ENCODE measurements at regions not wholly inside any gene's neighbourhood (a gene's known extent, or its start where the extent isn't known, plus 50 kb on each side); places are given as distances from the start of the nearest gene placed in this dataset.

DNA sequence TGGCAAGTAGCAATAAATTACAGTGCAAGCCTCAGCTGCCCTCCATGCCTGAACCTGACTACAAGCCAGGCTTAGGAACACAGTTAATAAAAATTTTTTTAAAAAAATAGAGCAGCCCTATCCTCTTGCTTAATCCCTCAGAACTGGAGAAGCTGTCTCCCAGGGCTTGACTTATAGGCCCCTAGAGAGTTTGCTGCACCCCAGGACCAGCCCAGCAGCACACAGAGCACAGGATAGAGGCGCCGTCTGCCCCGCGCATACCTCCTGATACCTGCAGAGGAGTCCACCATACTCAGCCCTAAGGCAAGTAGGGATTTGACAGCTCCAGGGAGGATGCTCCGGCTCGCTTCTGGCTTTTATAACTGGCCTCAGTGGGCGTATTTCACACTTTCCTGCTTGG lies 548.6 kb upstream of the RAB6C start:
- DNase-seq (ENCODE audit: low spot score) = no peak
- intact Hi-C loops (cut with DNase I) = no loop called here

DNA sequence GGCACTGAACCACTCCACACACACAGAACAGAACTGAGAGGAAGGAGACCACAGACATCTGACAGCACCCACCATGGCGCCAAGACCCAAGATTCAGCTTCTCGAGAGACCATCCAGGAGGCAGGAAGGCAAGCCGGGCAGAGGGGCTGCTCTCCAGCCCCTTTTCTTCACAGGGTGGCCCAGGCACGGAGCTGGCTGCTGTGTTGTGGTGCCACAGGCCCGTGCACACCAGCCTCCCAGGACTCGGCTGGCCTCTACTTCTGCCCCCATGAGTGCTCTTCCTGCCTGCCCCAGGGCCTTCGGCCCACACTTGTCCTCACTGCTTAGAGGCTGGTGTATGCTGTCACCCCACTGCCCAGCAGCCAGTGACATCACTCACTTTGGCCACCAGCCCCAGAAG lies 547.6 kb upstream of the RAB6C start:
- DNase-seq (ENCODE audit: low spot score) = no peak
- intact Hi-C loops (cut with DNase I) = no loop called here

DNA sequence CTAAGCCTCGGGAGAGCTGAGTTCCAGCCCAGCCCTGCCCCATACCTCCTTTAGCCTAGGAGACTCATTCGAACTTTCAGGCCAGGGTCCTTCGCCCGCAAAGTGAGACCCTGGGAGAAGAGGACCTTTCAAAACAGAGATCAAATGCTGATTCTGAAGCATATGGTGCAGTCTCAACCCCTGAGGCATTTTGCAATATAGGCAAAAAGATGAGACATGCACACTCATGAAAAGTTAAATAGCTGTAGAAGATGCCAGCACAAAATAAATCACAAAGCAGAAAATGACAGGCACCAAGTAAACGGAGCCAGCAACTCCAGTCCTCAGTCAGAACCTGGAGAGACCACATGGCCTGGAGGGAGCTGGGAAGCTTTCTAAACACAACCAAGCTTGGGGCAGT lies 542.7 kb upstream of the RAB6C start:
- intact Hi-C loops (cut with DNase I) = no loop called here
- DNase-seq (ENCODE audit: low spot score) = no peak

DNA sequence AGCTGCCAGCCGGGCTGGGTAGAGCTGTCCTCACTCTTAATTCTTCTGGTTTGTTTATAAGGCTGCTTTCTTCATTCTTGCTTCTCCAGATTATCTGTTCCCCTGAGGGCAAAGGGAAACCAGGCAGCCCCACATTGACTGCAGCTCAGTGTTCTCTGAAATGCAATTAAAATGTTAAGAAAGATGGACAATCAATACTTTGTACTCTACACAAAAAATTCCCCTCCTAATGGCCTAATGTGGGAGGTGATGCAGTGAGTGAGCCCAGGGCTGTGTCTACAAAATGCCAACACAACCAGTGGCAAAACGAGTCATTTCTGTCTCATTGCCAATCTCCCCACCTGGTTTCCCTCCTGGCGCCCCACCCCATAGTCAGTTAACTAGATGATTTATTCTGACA lies 541.7 kb upstream of the RAB6C start:
- no peak for DNase-seq (ENCODE audit: low spot score)
- intact Hi-C loops (cut with DNase I) = no loop called here

DNA sequence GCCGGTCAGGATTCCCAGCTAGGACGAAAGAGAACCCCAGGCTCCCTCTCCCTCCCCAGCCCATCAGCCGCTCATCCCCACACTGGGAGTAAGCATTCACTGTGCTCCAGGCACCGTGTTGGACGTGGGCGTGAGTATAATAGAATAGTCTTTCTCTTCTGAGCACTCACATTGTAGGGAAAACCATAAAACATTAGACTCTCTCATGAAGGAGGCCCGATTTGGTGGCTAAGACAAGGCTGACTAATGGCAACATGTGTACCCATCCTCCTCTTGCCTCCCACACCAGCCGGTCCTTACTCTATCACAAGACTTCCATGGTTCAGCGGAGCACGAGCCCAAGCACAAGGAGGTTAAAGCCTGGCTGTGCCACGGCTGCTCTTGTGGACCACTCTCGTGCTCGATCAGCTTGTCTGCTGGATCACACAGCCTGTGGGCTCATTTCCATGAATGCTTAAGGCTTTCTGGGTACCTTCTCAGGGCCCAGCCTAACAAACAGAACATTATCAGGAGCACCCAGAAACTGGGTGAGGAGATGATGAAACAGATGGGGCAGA lies 540.9 kb upstream of the RAB6C start:
- DNase-seq (ENCODE audit: low spot score) = no peak
- intact Hi-C loops (cut with DNase I) = no loop called here

DNA sequence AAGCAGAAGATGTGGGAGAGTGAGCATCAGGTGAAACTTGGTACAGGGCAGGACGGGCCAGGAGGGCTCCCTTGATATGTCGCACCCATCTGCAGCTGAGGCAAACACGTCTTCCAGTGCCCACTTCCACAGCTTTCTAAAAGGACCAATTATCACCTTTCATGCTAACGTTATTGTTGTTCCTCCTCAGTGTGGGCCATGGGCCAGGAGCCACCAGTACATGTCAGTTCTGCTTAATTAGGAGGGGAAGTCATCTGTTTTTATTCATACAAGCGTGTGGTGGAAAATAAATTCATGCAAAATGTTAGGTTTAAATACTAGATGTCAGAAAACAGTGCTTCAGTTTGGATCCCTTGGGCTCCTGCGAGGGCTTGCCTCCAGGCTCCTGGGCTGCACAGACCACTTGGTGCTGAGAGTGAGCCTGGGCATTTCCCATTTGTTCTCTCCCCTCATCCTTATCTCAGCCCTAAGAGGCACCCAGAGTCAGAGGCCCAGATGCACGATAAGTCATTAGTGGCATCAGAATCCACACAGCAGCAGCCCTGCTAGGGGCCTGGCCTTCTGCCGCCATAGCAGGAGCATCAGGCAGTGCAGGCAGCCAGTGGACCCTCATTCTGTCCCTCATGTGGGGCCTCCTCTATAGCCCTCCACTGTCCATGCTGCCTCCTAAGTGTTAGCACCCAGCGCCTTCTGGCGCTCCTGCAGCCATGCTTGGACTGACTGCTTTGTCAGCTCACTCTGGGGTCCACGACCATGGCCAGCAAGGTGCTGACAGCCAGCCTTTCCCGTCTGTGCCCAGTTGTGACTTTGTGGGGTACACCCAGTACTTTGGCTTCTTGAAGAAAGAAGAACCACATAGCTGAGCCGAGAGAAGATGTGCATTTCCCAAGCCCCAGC lies 539.8 kb upstream of the RAB6C start:
- no peak for DNase-seq (ENCODE audit: low spot score)

DNA sequence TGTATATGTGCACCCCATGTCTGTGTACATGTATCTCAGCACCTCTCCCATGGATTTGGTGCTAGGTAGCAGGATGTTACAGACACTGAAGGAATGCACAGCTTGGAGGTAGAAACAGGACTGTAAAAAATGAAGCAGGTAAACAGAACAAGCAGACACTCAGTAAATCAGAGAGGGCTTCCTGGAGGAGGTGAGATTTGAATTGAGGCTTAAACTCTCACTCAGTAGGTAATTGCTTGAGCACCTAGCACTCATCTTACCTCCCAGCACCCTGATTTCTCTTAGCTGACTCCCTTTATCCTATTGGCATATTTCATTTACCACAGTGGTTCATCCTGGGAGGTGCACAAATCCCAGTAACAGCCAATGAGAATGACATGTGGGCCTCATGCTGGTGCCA lies 537.9 kb upstream of the RAB6C start:
- intact Hi-C loops (cut with DNase I) = no loop called here
- no peak for DNase-seq (ENCODE audit: low spot score)

More for the DNA sequence above, 539.8 kb upstream of the RAB6C start:
- intact Hi-C loops (cut with DNase I) = no loop called here

DNA sequence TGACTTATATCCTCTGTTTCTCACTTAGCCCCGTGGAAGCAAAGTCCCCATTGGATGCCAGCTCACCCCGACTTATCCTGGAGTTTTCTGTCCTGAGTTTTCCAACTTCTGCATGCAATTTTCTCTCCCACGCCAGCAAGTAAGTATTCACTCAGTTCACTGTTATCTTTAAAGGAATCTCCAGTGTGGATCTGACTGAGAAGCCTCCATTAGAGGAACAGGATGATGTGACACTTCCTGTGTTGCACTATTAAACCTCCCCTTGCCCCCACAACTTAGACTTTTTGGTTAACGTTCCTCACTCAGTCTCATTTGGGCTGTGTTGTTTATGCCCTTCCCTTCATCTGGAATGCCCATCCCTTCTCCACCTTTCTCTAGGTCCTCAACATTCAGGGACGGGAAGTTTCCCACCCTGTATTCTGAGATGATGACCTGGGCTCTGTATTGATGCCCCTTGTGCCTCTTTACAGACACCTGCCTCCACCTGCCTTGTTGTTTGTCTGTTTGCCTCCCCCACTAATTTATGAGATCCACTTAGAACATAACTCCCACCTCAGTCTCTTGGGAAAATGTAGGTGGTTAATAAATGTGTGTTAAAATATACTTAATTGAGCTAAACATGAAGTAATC lies 536.1 kb upstream of the RAB6C start:
- intact Hi-C loops (cut with DNase I) = no loop called here
- no peak for DNase-seq (ENCODE audit: low spot score)

DNA sequence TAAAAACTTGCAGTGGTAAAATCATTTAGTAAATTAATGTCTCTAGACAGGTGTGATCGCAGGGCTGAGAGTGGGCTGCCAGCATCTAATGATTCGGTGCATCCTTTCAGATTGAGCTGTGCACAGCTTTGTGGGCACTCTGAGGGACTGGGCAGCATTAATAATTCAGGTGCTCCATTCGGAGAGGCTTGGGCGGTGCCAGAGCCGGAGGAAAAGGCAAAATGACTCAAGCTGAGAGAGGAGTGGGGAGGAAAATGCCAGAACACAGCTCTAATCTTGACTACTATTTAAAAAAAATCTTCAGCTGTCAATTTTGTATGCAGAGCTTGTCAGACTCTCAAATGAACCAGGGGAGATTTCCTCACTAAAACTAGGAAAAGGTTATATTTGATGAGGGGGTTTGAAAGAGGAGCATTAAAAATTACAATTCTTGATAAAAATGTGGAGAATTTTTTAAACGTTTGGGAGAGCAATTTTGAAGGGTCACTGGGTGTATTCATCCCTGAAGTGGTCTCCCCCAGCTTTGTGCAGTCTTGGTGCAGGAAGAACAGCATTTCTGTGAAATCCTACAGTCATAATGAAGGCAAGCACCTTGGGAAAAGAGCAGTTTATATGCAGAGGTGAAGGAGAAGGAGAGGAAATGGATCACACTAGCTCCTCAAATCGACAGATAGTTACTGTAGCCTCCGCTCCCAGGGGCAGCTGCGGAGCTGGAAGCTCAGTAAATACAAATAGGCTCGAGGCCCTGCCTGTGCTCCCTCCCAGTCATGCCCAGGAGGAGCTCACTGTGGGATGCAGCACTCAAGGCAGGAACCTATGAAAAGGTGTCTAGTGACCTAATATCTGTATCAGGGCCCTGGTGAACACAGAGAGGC lies 535.4 kb upstream of the RAB6C start:
- intact Hi-C loops (cut with DNase I) = no loop called here
- no peak for DNase-seq (ENCODE audit: low spot score)

DNA sequence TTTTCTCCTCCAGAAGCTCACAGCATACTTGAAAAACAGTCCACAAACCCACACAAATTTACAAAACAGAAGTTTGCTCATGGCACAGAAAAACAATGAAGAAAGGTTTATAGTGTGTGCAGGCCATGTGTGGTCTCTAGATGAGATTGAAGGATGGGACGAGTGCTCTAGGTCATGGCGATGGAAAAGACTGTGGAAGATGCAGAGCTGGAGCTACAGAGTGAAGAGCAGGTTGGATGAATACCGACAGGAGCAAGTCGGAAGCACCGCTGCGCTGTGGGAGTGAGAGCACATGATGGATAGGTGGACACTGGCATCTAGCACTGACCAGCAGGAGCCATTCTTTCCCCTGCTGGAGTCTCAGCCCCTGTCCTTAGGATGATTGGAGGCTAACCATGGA lies 534.7 kb upstream of the RAB6C start:
- intact Hi-C loops (cut with DNase I) = no loop called here
- no peak for DNase-seq (ENCODE audit: low spot score)

DNA sequence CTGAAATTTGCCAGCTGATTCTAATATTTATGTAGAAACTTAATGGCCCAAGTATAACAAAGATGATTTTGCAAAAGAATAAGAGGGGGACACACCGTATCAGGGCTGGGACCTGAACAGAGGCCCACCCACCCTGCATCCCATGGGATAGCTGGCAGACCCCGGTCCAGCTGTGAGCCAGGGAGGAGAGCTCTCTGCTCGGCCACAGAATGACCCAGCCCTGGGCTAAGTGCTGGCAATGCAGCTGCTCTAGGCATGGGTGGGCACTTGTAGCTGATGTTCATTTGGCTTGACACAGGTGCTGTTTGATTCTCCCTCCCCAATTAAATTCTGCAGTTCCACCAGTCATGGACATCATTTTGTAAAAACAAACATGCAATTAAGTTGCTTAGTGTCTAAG lies 522.8 kb upstream of the RAB6C start:
- intact Hi-C loops (cut with DNase I) = no loop called here

DNA sequence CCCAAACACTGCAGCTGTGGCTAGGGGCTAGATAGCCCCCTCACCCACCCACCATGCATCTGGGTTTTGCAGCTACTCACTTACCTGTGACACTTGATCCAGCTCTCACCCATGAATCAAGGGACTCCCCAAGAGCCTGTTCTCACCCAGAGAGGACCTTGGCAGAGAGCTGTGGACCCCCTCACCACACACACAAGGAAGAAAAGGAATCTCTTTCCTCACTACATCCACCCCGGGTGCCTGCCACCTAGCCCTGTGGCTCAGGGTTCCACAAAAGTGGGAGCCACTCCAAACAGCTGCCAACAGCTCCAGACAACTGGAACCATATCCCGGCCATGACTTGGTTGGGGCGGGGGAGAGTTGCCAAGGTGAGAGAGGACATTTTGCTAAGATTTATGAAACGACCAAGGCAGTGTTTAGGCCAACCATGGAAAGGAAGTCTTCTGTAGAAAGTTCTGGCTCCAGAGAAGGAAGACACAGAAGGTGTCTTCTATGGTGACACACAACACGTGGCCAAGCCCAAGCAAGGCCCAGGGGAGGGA lies 522.1 kb upstream of the RAB6C start:
- intact Hi-C loops (cut with DNase I) = no loop called here
- no peak for DNase-seq (ENCODE audit: low spot score)

More for the DNA sequence above, 522.8 kb upstream of the RAB6C start:
- DNase-seq (ENCODE audit: low spot score) = no peak

DNA sequence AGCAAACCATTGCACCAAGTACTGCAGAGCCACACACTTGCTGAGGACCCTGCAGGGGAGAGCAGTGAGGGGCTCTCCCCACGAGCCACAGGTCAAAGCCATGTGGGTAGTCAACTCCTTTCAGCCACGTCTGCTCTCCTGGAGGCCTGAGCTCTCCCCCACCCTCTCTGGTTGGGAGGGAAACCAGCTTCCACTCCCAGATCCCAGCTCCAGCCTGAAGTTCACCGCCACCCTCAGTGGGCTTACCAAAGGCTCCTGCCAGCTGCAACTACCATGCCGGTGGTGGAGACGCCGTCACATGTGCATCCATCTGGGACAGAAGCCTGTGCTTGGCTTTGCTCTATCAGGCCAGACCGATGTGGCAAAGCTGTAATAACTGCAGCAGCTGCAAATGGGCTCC lies 521.5 kb upstream of the RAB6C start:
- intact Hi-C loops (cut with DNase I) = no loop called here
- no peak for DNase-seq (ENCODE audit: low spot score)

DNA sequence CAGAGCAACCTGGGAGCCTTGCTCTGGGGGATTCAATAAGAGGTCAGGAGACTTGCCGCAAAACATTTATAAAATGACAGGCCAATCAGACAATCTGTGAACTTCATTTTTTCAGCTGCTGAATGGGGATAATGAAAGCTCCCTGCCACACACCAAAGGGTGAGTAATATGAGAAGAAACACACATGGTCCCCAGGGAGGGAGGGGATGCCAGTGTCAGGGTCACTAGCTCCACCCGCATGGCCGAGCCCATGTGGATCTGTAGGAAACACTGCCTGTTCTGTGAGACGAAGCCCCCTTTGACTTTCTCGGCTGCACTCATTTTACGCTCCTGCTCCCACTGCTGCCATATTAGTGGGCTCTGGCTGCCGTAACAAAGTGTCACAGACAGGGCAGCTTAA lies 521.0 kb upstream of the RAB6C start:
- DNase-seq (ENCODE audit: low spot score) = no peak
- intact Hi-C loops (cut with DNase I) = no loop called here

DNA sequence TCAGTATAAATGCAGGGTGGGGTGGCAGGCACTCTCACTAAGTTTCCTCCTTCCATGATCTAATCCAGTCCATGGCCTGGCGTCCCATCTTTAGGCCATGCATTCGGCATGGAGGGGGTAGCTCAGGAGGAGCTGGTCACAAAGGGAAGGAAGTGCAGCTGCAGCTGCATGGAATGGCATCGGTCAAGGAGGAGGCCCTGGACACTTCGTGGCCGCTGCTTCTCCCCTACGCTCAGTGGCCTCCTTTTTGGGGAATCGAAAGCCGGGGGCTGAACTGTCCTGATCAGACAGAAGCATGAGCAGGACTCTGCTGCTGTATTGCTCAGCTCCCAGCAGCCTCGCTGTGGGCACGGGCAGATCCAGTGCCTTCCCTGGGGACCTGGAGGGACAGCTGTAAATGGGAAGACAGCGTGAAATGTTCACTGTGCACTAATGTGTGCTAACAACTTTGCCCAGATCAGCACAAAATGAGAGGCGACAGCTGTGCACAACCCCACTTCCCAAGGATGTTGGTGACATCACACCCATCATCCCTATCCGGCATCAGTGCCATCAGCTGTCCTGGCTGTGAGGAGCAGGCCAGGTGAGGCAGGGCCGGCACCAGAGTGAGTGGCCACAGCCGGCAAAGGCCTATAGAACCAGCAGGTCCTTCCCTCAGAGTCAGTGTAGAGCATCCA lies 520.1 kb upstream of the RAB6C start:
- intact Hi-C loops (cut with DNase I) = no loop called here
- DNase-seq (ENCODE audit: low spot score) = no peak

DNA sequence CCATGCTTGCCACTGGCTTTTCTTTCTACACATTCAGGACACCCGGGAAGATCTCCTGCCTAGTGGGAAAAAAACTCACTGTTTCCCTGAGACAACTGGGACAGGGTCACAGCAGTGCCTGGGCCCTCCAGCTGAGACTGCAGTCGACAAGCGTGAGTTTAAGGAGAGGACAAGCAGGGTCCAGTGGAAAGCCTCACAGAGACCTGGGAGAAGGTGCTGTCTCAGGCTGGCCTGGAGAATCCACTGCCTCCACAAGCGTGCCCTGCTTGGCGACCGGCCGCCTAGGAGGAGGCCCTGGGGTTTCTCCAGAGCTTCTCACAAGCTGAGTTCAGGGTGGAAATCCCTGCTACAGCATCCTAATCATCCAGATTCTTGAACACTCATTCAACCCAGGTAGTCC lies 519.6 kb upstream of the RAB6C start:
- intact Hi-C loops (cut with DNase I) = no loop called here
- DNase-seq (ENCODE audit: low spot score) = no peak

DNA sequence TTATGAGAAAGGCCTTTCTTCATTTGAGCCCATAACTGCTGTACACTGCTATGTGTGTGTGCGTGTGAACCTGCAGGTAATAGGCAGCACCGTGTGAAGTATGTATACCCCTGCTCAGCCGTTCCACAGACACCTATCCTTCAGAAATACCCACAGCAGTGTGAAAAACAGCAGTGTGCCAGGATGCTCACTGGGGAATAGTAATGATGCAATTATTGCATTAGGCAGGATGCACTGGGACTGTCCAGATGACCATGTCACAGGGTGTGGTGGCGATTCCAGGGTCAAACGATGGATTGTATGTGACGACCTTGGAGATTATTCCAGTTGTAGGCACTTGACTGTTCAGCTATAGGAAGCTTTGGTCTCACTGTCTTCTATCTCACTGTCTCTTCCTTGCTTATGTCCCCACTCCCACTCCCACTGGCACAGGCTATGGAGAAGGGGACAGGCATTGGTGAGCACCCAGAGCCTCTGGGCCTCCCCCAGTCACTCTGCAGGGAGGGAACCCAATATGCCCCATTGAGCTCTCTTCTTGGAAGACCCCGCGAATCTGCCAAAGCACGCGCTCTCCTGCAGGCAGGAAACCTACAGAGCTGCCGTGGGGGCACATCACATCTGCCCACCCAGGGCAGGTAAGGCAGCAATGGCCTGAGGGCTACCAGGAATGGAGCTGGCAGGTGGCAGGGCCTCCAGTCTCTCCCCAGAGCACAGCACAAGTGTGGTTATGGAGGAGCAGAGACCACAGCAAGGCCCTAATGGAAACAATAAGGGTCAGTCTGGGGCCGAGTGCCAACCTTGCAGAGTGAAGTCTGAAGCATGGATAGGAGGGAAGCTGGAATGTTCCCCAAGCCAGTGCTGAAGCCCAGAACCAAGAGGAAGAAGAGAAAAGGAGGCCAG lies 518.9 kb upstream of the RAB6C start:
- DNase-seq (ENCODE audit: low spot score) = no peak
- intact Hi-C loops (cut with DNase I) = no loop called here

DNA sequence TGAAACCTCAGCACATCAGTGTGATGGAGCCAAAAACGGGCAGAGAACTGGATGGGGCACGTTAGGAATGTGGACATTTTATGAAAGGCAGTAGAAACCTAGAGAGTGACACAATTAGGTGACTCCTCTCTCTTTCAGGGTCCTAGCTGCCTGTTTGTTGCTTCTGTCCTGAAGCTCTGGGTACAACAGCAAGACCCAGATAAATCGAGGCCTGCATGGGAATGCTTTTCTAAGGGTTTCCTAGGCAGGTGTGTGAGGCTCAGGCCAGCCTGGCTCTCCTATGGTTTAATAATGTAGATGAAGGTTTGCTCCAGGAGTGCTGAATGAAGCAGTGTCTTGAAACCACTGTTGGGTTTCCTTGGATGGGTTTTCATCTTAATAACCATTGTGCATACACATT lies 517.1 kb upstream of the RAB6C start:
- DNase-seq (ENCODE audit: low spot score) = no peak
- intact Hi-C loops (cut with DNase I) = no loop called here
